GM19240 (cell line): ENCODE measurements at regions not wholly inside any gene's neighbourhood (a gene's known extent, or its start where the extent isn't known, plus 50 kb on each side); places are given as distances from the start of the nearest gene placed in this dataset.
"Not testable (repeated sequence)": the region's sequence is repeated elsewhere in the genome, so short reads cannot be mapped to it uniquely, and the experiment has no call there.

ENCODE experiments used
- DNase-seq: peaks from one replicate; pipeline ENCODE4 v3.0.0; 2011; ENCODE audit warnings: low spot score; ENCODE audit not compliant: insufficient read length

DNA sequence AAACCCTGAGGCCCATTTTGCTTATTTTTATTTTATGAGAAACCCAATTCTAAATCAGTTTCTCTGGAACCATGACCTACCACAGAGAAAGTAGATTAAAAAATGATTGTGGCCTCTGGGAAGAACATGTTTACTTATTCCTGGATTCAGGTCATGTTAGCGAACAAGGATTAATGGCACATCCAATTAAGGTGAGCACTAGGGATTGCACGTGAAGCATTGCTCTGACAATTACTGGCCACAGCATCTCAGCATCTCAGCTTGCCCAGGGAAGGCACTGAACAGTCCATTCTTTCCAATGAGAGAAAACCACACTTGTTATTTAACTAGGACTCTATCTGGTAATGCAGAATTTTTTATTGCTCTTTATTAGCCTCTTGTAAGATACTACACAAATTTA is 119.8 kb downstream of the ZNF330 start:
- no peak for DNase-seq

DNA sequence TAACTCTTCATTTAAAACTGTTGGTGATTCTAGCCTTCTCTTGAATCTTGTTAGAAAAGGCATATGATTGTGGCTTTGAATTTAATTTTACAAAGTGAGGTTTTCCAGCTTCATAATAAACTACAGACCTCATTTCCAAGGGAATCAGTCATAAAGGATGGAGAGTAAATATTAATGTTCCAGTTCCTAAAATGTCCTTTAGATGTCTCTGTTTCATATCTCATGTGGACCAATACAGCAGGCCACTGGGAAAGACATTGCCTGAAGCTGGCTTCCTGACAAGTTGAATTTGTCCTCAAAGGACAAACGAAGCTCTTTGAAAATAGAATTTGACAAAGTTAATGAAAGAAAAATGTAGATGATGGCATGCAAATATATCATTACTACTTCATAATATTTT is 125.4 kb downstream of the ZNF330 start:
- no peak for DNase-seq

DNA sequence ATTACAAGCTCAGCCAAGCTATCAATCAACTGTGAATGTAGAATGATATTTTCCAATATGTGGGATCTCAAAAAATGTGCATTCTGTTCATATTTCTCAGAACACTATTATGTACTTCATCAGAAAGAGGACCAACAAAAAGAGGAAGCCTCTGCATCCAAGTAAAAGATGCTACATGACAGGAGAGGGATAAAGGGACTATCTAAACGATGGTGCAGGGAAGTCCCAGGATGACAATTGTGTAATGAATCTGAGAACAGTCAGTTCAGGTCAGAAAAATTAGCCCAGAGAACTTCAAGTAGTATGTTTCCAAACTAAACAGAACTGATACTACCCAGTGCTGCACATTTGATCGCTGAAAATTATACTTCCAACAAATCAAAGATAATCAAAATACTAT is 127.0 kb downstream of the ZNF330 start:
- no peak for DNase-seq

DNA sequence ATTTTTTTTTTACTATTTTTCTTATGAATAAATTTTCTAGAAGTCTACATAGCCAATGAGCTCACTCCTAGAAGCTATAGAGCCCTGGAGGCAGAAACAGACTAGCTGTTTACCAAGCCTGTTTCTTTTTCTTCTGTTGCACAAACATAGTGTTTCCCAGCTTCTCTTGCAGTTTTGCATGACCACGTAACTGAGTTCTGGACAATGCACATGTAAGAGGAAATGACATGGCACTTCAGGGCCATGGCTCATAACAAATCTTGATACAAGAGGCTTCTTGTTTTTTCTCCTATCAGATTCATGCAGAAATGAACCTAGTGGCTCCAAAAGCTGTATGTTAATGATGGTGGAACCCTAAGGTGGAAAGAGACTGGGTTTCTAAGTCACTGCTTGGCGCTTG is 127.4 kb downstream of the ZNF330 start:
- DNase-seq: no peak

DNA sequence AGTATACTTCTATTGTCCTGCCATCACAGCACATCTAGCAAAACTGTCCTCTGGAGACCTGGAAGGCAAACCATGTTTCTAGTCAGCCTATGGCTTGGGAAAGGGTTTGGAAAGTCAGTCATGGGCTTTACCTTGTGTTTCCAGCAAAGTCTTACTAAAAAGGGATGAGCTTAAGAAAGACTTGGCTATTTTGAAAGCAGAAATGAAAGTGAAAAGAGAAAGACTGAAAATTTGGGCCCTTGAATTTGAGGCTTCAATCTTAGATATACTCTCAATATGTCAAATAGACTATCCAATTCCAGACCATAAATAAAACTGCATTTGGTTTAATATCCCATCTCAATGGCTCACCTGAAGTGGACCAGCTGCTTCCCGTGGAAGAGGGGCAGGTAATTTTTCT is 127.9 kb downstream of the ZNF330 start:
- no peak for DNase-seq

DNA sequence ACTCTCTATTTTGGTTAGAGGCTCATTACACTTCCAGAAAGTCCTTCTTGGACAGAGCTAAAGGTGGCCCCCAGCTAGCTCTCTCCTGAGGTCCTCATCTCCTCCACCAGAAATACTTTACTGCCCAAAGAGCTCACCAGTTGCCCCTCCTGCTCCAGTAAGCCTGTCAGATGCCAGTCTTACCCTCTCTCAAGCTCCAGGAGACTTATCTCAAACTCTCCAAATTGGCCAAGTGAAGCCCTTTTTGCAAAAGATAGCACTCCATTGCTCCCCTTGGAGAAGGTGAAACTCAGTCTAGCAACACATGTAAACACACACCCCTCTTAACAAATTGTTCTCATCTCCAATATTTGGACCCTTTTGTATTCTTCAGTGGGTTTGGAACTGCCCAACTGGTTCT is 128.5 kb downstream of the ZNF330 start:
- DNase-seq: no peak

DNA sequence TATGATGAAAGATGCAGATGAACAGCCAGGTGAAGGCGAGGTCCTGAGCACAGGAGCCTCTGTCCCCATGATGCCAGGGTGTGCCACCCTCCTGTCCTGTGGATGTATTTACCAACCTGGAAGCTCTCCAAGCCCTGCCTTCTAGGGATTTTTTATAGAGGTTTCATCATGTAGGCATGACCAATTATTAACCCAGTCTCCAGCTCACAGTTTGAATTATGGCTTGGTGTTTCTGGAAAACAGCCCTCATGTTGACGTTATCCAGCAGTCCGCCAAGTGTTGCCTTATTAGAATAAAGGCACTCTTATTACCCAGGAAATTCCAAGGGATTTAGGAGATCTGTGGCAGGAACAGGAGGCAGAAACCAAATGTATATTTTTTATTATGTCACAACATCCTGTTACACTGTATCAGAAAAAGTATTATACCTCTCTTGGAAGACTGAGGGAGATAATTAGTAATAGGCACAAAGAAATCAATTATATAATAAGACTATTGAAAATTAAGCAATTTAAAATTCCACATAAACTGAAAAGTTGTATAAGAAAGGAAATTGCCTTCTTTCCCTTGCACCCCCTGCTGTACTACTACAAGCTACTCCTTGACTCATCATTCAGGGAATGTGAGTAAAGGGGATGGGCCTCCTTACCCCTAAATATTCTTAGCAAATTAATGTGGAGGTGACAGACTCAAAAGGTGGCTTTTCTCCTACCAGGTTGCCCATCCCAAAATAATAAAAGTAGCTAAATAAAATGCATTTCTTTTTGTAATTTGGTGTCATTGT is 129.6 kb downstream of the ZNF330 start:
- DNase-seq: no peak

DNA sequence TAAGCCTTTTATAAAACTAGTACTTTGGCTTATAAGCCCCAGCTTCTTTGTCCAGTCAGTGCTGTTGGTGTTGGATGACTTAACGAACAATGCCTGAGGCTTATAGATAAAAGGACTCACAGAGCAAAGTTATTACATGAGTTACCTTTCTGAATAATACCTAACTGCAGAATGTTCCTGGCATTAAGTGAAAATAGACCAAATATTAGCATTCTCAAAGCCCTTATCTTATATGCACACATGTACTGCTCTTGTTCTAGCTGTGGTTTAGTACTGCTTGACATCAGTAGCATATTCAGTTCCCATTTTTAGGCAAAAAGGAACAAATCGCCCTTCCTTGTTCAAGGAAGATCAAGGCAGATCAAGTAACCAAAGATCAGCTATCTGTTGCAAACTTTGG is 131.6 kb downstream of the ZNF330 start:
- DNase-seq: no peak

DNA sequence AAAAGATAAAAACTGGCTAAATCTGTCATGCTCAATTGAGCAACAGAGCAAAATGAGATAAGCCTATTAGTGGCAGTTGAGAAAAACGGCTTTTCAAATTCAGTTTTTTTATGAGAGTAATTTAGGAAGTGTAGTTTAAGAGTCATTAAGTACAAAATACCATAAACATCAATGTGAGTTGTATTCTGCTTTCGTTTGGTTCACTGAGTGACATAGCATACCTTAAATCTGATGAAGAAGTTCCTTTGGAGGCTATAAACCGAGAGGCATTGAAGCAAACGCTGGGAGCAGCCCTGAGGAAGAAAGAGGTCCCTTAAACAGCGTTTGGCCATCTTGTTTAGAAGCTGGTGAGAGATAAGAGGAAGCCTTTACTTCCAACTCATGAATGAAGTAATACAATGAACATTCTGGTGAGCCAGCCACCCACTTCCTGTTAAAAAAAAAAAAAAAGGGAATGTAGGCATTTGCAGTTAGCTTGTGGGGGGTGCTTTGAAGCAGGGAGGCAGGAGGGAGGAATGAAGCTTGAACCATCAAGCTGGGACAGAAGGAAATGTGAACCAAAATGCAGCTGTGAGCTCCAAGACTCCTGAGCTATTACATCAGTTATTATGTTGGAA is 132.3 kb downstream of the ZNF330 start:
- no peak for DNase-seq

DNA sequence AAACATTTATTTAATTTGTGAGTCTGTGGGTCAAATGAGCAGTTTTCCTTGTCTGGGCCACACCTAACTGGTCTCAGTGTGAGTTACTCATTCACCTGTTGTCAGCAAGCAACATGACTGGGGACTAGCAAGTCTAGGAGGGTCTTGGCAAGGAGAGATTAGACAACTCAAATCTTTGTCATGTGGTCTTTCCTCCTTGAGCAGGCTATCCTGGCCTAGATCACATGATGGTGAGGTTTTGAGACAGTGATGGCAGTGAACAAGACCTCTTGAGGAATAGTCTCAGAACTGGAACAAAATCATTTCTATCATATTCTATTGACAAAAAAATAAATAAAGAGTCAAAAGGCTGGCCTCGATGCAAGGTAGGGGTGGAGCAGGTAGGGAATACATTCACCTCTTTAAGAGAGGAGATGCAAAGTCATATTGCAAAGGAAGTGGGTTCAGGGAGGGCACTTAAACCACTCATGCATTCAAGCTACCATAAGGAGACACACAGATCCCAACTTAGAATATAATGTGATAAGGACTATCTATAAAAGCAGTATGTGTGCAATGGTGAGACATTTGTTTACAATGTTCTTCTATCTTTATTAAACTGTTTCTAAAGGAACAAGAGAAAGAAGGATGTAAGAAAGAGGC is 135.7 kb downstream of the ZNF330 start:
- no peak for DNase-seq

DNA sequence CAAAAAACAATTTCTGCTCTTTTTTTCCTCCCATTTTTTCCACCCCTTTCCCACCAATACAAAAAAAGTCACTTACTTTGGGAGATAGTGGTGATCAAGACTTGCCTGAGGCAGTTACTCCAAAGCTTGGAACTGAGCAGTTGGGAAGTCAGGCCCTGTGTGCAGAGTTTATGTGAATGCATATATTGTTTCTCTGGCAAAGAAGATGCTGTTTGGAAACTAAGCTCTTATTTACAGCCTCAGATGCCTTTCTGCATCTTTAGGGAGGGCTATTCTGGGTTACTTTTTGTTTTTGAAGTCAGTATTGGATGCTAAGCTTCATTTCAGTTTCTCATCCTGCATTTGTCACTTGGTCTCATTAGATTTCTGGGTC is 136.3 kb downstream of the ZNF330 start:
- DNase-seq: no peak

DNA sequence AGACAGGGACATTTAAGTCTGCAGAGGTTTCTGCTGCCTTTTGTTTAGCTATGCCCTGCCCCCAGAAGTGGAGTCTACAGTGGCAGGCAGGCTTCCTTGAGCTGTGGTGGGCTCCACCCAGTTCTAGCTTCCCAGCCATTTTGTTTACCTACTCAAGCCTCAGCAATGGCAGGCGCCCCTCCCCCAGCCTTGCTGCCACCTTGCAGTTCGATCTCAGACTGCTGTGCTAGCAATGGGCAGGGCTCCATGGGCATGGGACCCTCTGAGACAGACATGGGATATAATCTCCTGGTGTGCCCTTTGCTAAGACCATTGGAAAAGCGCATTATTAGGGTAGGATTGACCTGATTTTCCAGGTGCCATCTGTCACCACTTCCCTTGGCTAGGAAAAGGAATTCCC is 147.5 kb downstream of the ZNF330 start:
- not testable (repeated sequence) for DNase-seq

DNA sequence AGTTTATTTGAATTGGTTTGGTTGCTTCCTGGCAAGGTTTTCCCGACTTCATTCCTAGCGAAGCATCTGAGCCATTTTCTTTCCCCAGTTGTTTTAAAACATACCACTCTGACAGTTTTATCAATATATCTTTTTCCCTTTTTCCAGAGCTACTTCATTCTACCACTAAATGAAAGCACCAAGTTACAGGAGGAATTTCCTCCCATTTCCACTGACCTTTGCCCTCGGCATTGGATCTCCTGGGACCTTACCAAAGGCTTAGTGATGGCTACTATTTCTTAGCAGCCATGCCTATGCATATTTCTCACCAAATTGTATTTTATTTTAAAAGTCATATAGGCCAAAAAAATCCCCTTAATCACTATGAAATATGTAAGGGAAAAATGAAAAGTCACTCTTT is 150.5 kb downstream of the ZNF330 start:
- no peak for DNase-seq

DNA sequence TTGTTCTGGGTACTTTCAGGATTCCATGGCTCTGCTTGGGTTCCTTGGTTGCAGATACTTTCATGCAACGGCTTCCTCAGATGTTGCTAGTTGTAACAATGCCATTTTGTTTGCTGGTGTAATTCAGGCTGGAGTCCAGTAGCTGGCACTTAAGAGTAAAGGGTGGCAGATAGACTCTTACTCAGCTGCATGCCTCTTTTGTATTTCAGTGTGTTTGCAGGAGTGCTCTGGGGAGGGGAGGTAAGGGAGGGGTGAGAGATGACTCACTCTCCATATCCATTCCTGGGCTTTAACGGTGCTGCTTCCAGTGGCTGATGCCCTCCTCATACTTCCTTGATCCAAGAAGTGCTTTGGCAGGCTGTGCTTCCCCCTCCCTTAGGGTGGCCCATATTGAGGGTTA is 155.2 kb downstream of the ZNF330 start:
- no peak for DNase-seq

DNA sequence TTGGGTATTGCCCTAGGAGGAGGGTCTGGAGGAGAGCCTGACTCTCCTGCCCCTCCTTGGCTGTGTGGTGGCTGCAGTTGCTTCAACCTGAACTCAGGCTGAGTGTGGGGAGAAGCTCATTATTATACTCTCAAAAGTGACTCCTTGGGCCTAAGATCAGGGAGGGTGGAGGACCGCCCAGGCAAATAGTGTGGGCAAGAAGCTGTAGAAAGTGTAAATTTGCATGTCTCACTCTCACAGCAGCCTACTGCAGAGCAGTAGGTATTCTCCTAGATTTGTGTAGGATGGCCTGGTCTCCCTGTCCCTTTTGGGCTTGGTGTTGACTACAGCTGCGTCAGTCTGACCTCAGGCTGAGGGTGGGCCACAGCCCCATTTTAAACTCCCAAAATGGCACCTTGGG is 156.1 kb downstream of the ZNF330 start:
- DNase-seq: no peak

DNA sequence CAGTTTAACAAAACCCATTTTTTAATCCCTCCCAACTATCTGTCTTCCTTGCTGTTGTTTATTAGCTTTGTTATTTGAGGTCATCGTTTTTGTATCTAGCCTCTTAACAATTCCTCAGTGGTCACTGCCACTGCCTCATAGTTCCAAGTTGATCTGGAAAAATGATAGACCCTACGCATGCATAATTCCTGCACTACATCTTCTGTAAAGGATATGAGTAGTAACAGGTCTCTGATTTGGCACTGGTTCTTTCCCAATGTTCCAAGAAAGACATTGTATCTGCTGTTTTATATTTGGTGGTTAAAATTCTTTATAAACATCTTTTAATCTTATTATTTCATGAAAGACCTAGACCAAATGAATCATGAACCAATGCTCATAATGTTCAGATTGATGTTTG is 166.6 kb downstream of the ZNF330 start:
- no peak for DNase-seq

DNA sequence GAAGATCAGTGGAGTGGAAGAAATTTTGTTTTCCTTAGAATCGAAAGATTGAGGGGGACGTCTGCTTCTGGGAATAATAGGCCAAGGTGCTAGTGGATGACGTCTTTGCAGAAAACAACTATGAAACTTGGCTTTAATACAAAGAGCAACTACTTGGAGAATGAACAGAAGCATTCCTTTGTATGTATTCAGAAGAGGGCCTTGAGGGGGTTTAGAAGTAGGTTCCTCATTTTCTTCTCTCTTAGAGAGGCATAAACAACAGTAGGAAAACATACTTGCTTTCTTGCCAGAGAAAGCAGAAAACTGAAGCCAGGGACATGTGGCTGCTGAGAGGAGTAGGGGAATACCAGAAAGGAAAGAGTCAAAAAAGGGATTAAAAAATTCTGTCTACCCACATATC is 167.8 kb downstream of the ZNF330 start:
- no peak for DNase-seq

DNA sequence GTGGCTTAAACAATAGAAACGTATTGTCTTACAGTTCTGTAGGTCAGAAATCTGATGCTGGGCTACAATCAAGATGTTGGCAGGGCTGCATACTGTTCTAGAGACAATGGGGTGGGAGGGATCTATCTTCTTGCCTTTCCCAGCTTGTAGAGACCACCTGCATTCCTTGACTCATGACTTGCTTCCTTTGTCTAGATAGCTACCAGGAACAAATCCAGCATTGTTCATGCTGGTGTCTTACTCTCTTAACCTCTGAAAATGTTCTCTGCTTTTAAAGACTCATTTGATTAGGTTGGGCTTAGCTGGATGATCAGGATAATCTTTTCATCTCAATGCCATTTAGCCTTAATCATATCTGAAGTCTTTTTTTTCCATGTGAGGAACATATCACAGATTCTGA is 169.0 kb downstream of the ZNF330 start:
- DNase-seq: no peak

DNA sequence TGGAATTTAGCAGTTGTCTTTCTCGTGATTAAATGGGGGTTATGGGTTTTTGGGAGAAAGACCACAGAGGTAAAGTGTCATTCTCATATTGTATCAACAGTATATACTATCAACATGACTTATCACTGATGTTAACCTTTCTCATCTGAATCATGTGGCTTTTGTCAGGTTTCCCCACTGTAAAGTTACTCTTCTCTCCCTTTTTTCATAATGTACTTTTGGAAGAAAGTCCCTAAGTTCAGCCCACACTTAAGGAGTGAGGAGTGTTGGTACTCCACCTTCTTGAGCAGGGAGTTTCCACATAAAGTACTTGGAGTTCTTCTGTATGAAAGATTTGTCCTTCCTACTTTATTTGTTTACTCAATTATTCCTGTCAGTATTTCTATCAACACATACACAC is 169.9 kb downstream of the ZNF330 start:
- no peak for DNase-seq

DNA sequence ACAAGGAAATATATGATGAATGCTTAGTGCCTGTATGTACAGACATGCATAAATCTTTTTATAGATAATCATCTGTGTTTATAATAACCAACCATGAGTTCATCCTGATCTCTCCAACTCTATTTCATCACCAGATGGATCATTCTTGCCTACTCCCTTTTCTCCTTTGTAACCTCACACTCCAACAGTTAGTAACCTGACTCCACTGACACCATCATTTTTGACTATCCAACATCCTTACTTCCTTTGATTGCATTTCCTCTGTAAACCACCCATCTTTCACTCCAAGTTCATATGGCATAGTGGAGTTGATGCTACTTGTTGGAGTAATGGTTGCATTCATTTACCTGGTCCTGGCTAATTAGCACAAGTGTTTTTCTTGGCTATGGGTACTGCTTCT is 170.6 kb downstream of the ZNF330 start:
- no peak for DNase-seq

DNA sequence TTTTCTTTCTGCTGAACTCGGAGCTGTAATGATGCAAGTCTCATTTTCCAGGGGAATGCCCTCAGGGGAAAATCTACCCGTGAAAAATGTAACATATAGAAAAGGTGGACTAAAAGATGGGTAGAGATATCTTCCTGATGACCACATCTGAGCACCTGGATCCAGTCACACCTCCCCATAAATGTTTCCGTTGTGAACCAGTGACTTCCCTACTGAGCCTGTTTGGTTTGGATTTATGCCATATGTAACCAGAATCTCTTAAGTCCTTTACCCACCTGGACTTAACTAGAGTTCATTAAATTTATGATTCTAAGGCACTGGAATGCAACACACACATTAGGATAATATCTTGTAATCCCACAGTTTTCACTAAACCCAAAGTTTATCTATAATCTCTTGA is 171.1 kb downstream of the ZNF330 start:
- DNase-seq: no peak

DNA sequence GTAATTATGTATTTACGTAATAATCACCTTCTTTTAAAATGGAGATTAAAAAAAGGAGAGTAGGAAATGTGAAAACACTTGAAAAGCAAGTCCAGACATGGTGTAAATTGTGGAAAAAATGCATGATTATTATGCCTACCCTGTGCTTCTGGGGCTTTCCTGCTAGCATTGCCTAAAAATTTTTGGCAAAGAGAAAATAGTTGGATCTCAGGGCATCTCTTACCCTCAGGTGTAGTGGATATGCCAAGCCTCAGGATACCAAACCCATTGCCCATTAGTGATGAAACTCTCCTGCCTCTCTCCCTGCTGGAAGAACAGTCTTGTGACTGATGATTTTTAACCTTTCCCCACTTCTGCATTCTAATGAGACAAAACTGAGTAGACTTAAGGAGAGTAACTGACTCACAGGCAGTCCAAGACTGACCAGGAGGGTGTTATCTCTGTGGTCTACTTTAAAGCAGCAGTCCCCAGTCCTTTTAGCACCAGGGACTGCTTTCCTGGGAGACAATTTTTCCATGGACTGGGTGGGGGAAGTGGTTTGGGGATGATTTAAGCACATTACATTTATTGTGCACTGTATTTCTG is 174.6 kb downstream of the ZNF330 start:
- no peak for DNase-seq

DNA sequence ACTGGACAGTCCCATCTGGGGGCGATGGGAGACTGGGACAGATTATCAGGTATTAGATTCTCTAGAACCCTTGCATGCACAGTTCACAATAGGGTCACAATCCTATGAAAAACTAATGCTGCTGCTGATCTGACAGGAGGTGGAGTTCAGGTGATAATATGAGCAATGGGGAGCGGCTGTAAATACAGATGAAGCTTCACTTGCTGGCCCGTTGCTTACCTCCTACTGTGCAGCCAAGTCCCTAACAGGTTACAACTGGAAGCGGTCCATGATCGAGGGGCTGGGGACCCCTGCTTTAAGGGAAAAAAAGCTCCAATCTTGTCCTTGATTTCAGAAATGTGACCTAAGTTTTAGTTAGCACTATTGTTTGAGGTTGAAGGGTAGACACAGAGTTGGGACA is 175.2 kb downstream of the ZNF330 start:
- no peak for DNase-seq
